Memory B cell (primary cell): ENCODE measurements at regions not wholly inside any gene's neighbourhood (a gene's known extent, or its start where the extent isn't known, plus 50 kb on each side); places are given as distances from the start of the nearest gene placed in this dataset.

Experiments
- ATAC-seq: fragments of 150-1000 bp; cut with Tn5 transposase; 2 replicates; pipeline ENCODE4 v1.10.0; 2021; ENCODE audit warnings: low read depth, mild to moderate bottlenecking, moderate library complexity
- DNase-seq, 2 donors: peaks; one replicate each; pipeline ENCODE4 v3.0.0; 2022; ENCODE audit warnings: low spot score in 2 of 2
- H3K27ac Mint-ChIP-seq: one replicate; pipeline ENCODE4 v1.8.0; 2022; ENCODE audit warnings: mild to moderate bottlenecking, moderate library complexity, mixed read lengths
- H3K27me3 Mint-ChIP-seq: one replicate; pipeline ENCODE4 v1.8.0; 2022; ENCODE audit warnings: mixed read lengths
- H3K36me3 Mint-ChIP-seq: one replicate; pipeline ENCODE4 v1.8.0; 2022; ENCODE audit warnings: mild to moderate bottlenecking, mixed read lengths
- H3K4me1 Mint-ChIP-seq: one replicate; pipeline ENCODE4 v1.8.0; 2022; ENCODE audit warnings: mixed read lengths
- H3K4me3 Mint-ChIP-seq: one replicate; pipeline ENCODE4 v1.8.0; 2022; ENCODE audit warnings: mild to moderate bottlenecking, moderate library complexity, mixed read lengths
- H3K9me3 Mint-ChIP-seq: one replicate; pipeline ENCODE4 v1.8.0; 2022; ENCODE audit warnings: mixed read lengths

- Mint-ChIP-seq H3K27me3 (peaks cover 1% of the 10 kb centered on the region), H3K36me3 (no peaks in the 10 kb centered on the region), H3K4me3 (no peak overlapping the region), H3K4me1 (no peaks in the 10 kb centered on the region), H3K9me3 (peaks cover 4% of the 10 kb centered on the region), H3K27ac (no peak overlapping the region)
- ATAC-seq (no peak), DNase-seq (no peak)
Observed at GRCh38 chr10:43979551-43979950, 330.9 kb upstream of the ZNF32 start.

- Mint-ChIP-seq H3K27me3 (peaks cover 1% of the 10 kb centered on the region), H3K4me3 (no peak overlapping the region), H3K4me1 (no peaks in the 10 kb centered on the region), H3K9me3 (peaks cover 4% of the 10 kb centered on the region), H3K27ac (no peak overlapping the region), H3K36me3 (no peaks in the 10 kb centered on the region)
- DNase-seq (no peak), ATAC-seq (no peak)
Observed at GRCh38 chr10:43978936-43979335, 330.3 kb upstream of the ZNF32 start.

GRCh38 chr10:43978091-43978490 lies 329.4 kb upstream of the ZNF32 start:
- H3K4me1 Mint-ChIP-seq = no peaks in the 10 kb centered on the region
- peaks cover 4% of the 10 kb centered on the region for H3K9me3 Mint-ChIP-seq
- no peak overlapping the region for H3K27ac Mint-ChIP-seq
- ATAC-seq (no peak), DNase-seq (no peak)
- no peak overlapping the region for H3K4me3 Mint-ChIP-seq
- peaks cover 1% of the 10 kb centered on the region for H3K27me3 Mint-ChIP-seq
- no peaks in the 10 kb centered on the region for H3K36me3 Mint-ChIP-seq

GRCh38 chr10:43976292-43976691 lies 327.6 kb upstream of the ZNF32 start:
- H3K4me1 Mint-ChIP-seq = no peaks in the 10 kb centered on the region
- no peak for ATAC-seq

DNA sequence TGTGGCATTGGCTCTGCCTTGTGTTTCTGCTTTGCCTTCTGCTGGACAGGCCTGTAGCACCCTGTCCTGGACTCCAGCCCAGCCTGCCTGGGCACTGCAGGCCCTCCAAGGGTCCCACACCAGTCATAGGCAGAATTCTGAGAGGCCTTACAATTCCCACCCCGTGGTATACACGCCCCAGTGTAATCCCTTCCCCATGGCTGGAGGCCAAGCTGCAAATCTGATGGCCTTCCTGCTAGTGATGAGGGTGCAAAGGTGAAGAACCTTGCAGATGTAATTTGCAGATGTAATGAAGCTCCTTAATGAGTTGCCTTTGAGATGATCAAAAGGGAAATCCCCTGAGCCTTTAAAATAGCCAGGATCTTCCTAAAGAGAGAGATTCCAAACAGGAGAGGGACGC lies 325.1 kb upstream of the ZNF32 start:
- Mint-ChIP-seq H3K36me3 (no peaks in the 10 kb centered on the region), H3K4me3 (no peak overlapping the region), H3K9me3 (peaks cover 2% of the 10 kb centered on the region), H3K4me1 (no peaks in the 10 kb centered on the region), H3K27ac (no peak overlapping the region), H3K27me3 (peaks cover 3% of the 10 kb centered on the region)
- no peak for ATAC-seq
- no peak for DNase-seq

More at GRCh38 chr10:43976292-43976691, 327.6 kb upstream of the ZNF32 start:
- Mint-ChIP-seq H3K36me3 (no peaks in the 10 kb centered on the region), H3K27ac (no peak overlapping the region), H3K4me3 (no peak overlapping the region), H3K9me3 (peaks cover 2% of the 10 kb centered on the region), H3K27me3 (peaks cover 1% of the 10 kb centered on the region)
- no peak for DNase-seq

- Mint-ChIP-seq H3K4me1 (no peaks in the 10 kb centered on the region), H3K36me3 (no peaks in the 10 kb centered on the region), H3K9me3 (peaks cover 2% of the 10 kb centered on the region), H3K4me3 (no peak overlapping the region), H3K27me3 (peaks cover 1% of the 10 kb centered on the region), H3K27ac (no peak overlapping the region)
- DNase-seq (no peak), ATAC-seq (no peak)
Observed at GRCh38 chr10:43972976-43973647, 324.4 kb upstream of the ZNF32 start.

DNA sequence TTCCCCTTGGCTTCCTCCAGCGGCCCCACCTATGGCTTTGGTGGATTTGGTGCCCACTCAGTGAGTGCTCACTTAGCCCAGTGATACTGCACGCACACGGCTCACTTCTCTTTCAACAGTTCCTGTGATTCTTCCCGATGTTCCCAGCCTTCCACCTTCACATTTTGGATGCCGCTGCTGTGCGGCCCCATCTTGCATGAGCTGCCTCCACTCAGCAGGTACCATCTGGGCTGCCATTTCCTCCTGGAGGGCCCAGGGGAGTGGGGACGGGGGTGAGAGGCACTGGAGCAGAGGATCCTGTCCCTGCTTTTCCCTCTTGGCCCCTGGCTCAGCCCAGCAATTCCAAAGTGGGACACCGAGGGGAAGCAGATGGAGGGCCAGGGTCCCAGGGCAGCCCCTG lies 323.3 kb upstream of the ZNF32 start:
- ATAC-seq (no peak), DNase-seq (no peak)
- Mint-ChIP-seq H3K4me3 (no peak overlapping the region), H3K27ac (no peak overlapping the region), H3K4me1 (no peaks in the 10 kb centered on the region), H3K9me3 (peaks cover 3% of the 10 kb centered on the region), H3K36me3 (no peaks in the 10 kb centered on the region), H3K27me3 (peaks cover 1% of the 10 kb centered on the region)

GRCh38 chr10:43971306-43971705 lies 322.6 kb upstream of the ZNF32 start:
- ATAC-seq = no peak
- Mint-ChIP-seq H3K27me3 (peaks cover 1% of the 10 kb centered on the region), H3K27ac (no peak overlapping the region), H3K9me3 (peaks cover 3% of the 10 kb centered on the region), H3K36me3 (no peaks in the 10 kb centered on the region), H3K4me1 (no peaks in the 10 kb centered on the region), H3K4me3 (no peak overlapping the region)
- DNase-seq = no peak

DNA sequence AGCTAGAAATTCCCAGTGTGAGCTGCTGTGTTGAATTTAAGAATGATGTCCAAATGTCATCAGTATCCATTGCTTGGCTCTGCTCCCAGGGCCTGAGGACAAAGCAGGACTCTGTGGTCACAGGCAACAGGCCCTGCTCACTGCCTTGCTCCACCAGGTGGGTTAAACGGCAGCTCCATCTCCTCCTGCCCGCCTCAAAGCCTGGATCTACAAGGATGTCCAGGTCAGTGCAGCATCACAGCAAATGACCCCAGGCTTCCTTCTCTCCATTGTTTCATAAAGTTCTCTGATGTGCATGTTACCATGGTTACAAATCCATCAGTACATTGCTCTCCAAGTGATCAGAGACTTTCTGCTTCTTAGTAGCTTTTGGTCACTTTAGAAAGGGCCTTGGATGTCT lies 322.0 kb upstream of the ZNF32 start:
- no peaks in the 10 kb centered on the region for H3K4me1 Mint-ChIP-seq
- H3K27me3 Mint-ChIP-seq = peaks cover 1% of the 10 kb centered on the region
- H3K36me3 Mint-ChIP-seq = no peaks in the 10 kb centered on the region

GRCh38 chr10:43970018-43970698 lies 321.5 kb upstream of the ZNF32 start:
- ATAC-seq (no peak), DNase-seq (no peak)
- Mint-ChIP-seq H3K27me3 (peaks cover 1% of the 10 kb centered on the region), H3K4me1 (no peaks in the 10 kb centered on the region), H3K27ac (no peak overlapping the region), H3K9me3 (peaks cover 3% of the 10 kb centered on the region), H3K36me3 (no peaks in the 10 kb centered on the region), H3K4me3 (no peak overlapping the region)

More for the DNA sequence above, 322.0 kb upstream of the ZNF32 start:
- Mint-ChIP-seq H3K27ac (no peak overlapping the region), H3K9me3 (peaks cover 3% of the 10 kb centered on the region), H3K4me3 (no peak overlapping the region)
- DNase-seq = no peak
- no peak for ATAC-seq

- H3K9me3 Mint-ChIP-seq = peaks cover 1% of the 10 kb centered on the region
- no peak overlapping the region for H3K27ac Mint-ChIP-seq
- DNase-seq = no peak
- H3K4me1 Mint-ChIP-seq = no peaks in the 10 kb centered on the region
- no peak overlapping the region for H3K4me3 Mint-ChIP-seq
- ATAC-seq = no peak
- peaks cover 1% of the 10 kb centered on the region for H3K27me3 Mint-ChIP-seq
- no peaks in the 10 kb centered on the region for H3K36me3 Mint-ChIP-seq
Observed at GRCh38 chr10:43969506-43969905, 320.8 kb upstream of the ZNF32 start.

GRCh38 chr10:43968961-43969360 lies 320.3 kb upstream of the ZNF32 start:
- Mint-ChIP-seq H3K27me3 (peaks cover 1% of the 10 kb centered on the region), H3K9me3 (peaks cover 1% of the 10 kb centered on the region)

DNA sequence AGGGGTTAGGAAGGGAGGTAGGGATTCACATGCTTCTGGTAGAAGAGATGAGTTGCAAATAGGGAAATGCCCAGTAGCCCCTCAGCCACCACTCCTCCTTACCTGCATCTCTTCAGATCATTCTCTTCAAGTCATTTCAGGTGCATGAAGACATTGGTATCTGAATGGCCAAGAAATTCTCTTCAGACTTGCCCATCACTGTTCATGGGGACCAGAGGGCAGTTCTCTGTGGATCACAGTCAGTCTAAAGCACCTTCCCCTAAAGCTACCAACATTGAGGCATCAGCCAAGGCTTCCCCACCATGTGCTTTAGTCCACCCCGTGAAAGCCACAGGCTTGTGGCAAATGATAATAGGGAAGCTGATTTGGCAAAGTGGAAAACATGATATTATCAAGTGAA lies 319.4 kb upstream of the ZNF32 start:
- DNase-seq = no peak
- Mint-ChIP-seq H3K4me1 (no peaks in the 10 kb centered on the region), H3K9me3 (peaks cover 1% of the 10 kb centered on the region), H3K27ac (no peak overlapping the region), H3K36me3 (no peaks in the 10 kb centered on the region), H3K27me3 (peaks cover 1% of the 10 kb centered on the region), H3K4me3 (no peak overlapping the region)
- ATAC-seq = no peak

More at GRCh38 chr10:43968961-43969360, 320.3 kb upstream of the ZNF32 start:
- no peak for DNase-seq
- ATAC-seq = no peak
- no peaks in the 10 kb centered on the region for H3K4me1 Mint-ChIP-seq
- no peak overlapping the region for H3K27ac Mint-ChIP-seq
- H3K36me3 Mint-ChIP-seq = no peaks in the 10 kb centered on the region
- H3K4me3 Mint-ChIP-seq = no peak overlapping the region

- ATAC-seq (no peak), DNase-seq (no peak)
- Mint-ChIP-seq H3K9me3 (peaks cover 1% of the 10 kb centered on the region), H3K27me3 (peaks cover 1% of the 10 kb centered on the region), H3K36me3 (no peaks in the 10 kb centered on the region), H3K27ac (no peak overlapping the region), H3K4me3 (no peak overlapping the region), H3K4me1 (no peaks in the 10 kb centered on the region)
Observed at GRCh38 chr10:43966571-43966965, 317.9 kb upstream of the ZNF32 start.
